Mesendoderm (in vitro differentiated cells): ENCODE measurements at regions not wholly inside any gene's neighbourhood (a gene's known extent, or its start where the extent isn't known, plus 50 kb on each side); places are given as distances from the start of the nearest gene placed in this dataset.

Experiments
- DNase-seq: peaks from one replicate; pipeline ENCODE4 v3.0.0; 2013
- H2AK5ac ChIP-seq: 2 replicates; pipeline ENCODE4 v1.6.1; 2013; ENCODE audit warnings: low read length, inconsistent platforms
- H2BK120ac ChIP-seq: 2 replicates; pipeline ENCODE4 v1.6.1; 2013; ENCODE audit warnings: low read depth, mild to moderate bottlenecking, low read length, moderate library complexity, mixed read lengths
- H2BK15ac ChIP-seq: replicated peaks from 2 replicates; pipeline ENCODE4 v1.6.1; 2013; ENCODE audit warnings: low read depth, mild to moderate bottlenecking, moderate library complexity
- H2BK5ac ChIP-seq: 2 replicates; pipeline ENCODE4 v1.6.1; 2013; ENCODE audit warnings: low read length, inconsistent platforms
- H3K18ac ChIP-seq: 2 replicates; pipeline ENCODE4 v1.6.1; 2013; ENCODE audit warnings: mild to moderate bottlenecking, low read length, mixed read lengths
- H3K23ac ChIP-seq: one replicate; pipeline ENCODE4 v1.6.1; 2013; ENCODE audit warnings: low read length
- H3K27ac ChIP-seq: 2 replicates; pipeline ENCODE4 v1.5.1; 2013; ENCODE audit warnings: low read depth, mild to moderate bottlenecking, inconsistent platforms, low read length, moderate library complexity
- H3K27me3 ChIP-seq: 2 replicates; pipeline ENCODE4 v1.6.1; 2013; ENCODE audit warnings: low read length, control low read depth, mild to moderate bottlenecking, inconsistent platforms; ENCODE audit not compliant: insufficient read depth, poor library complexity
- H3K36me3 ChIP-seq: 2 replicates; pipeline ENCODE4 v1.6.1; 2013; ENCODE audit warnings: low read length, inconsistent platforms; ENCODE audit not compliant: control insufficient read depth, insufficient read depth
- H3K4ac ChIP-seq: one replicate; pipeline ENCODE4 v1.6.1; 2013; ENCODE audit warnings: low read depth, mild to moderate bottlenecking, low read length, moderate library complexity
- H3K4me1 ChIP-seq: 2 replicates; pipeline ENCODE4 v1.6.1; 2013; ENCODE audit warnings: low read depth, low read length, inconsistent platforms; ENCODE audit not compliant: control insufficient read depth
- H3K4me2 ChIP-seq: 2 replicates; pipeline ENCODE4 v1.6.1; 2013; ENCODE audit warnings: low read length
- H3K4me3 ChIP-seq: 2 replicates; pipeline ENCODE4 v1.5.1; 2013; ENCODE audit warnings: mild to moderate bottlenecking, low read length
- H3K56ac ChIP-seq: one replicate; pipeline ENCODE4 v1.6.1; 2013; ENCODE audit warnings: low read length
- H3K79me1 ChIP-seq: 2 replicates; pipeline ENCODE4 v1.6.1; 2013; ENCODE audit warnings: low read length, inconsistent platforms
- H3K79me2 ChIP-seq: 2 replicates; pipeline ENCODE4 v1.6.1; 2013; ENCODE audit warnings: mild to moderate bottlenecking, low read length; ENCODE audit not compliant: control insufficient read depth, insufficient read depth
- H3K9ac ChIP-seq: 2 replicates; pipeline ENCODE4 v1.6.1; 2013; ENCODE audit warnings: low read length, inconsistent platforms
- H4K5ac ChIP-seq: one replicate; pipeline ENCODE4 v1.6.1; 2013; ENCODE audit warnings: low read length
- H4K8ac ChIP-seq: one replicate; pipeline ENCODE4 v1.6.1; 2013; ENCODE audit warnings: low read depth, mild to moderate bottlenecking, control low read depth, low read length, moderate library complexity
- whole genome bisulfite sequencing: extraction: QIAGEN DNeasy Blood & Tissue Kit; methylation state at CpG from one replicate; pipeline ENCODE4 v1.1.7; 2013; ENCODE audit warnings: low lambda C conversion rate, missing lambda C conversion rate; ENCODE audit not compliant: insufficient coverage; ENCODE audit errors: extremely low coverage; 5-methylcytosine and 5-hydroxymethylcytosine counted together

- H3K4me1 ChIP-seq, result no peaks in the 10 kb centered on the region
- no peaks in the 10 kb centered on the region for H3K27me3 ChIP-seq
- H4K5ac ChIP-seq, result no peak overlapping the region
- H2AK5ac ChIP-seq, result no peak overlapping the region
- H4K8ac ChIP-seq, result no peak overlapping the region
- H3K79me1 ChIP-seq, result no peaks in the 10 kb centered on the region
- H3K36me3 ChIP-seq, result no peaks in the 10 kb centered on the region
- no peaks in the 10 kb centered on the region for H3K79me2 ChIP-seq
- DNase-seq, result no peak
- H3K4me2 ChIP-seq, result no peak overlapping the region
- no CpG with 5 or more reads among the region's 15 CpGs for WGBS
- no peak overlapping the region for H3K56ac ChIP-seq
- no peak overlapping the region for H2BK15ac ChIP-seq
- H3K18ac ChIP-seq, result no peak overlapping the region
- H2BK120ac ChIP-seq, result no peak overlapping the region
- H2BK5ac ChIP-seq, result no peak overlapping the region
- no peak overlapping the region for H3K23ac ChIP-seq
- H3K4ac ChIP-seq, result no peak overlapping the region
- H3K27ac ChIP-seq, result no peak overlapping the region
- H3K9ac ChIP-seq, result no peak overlapping the region
- H3K4me3 ChIP-seq, result no peak overlapping the region
Observed at GRCh38 chr22:49721211-49721763, 106.4 kb downstream of the BRD1 start.

GRCh38 chr22:49720279-49720959 is 107.3 kb downstream of the BRD1 start:
- no peaks in the 10 kb centered on the region for H3K4me1 ChIP-seq
- no peak overlapping the region for H3K9ac ChIP-seq
- no peak overlapping the region for H3K18ac ChIP-seq
- H3K4me3 ChIP-seq, result no peak overlapping the region
- no peaks in the 10 kb centered on the region for H3K79me1 ChIP-seq
- no peak overlapping the region for H3K4ac ChIP-seq
- no peak overlapping the region for H3K23ac ChIP-seq
- no peaks in the 10 kb centered on the region for H3K27me3 ChIP-seq
- H2BK15ac ChIP-seq, result no peak overlapping the region
- no peak overlapping the region for H4K5ac ChIP-seq
- no peak overlapping the region for H3K56ac ChIP-seq
- no CpG with 5 or more reads among the region's 18 CpGs for WGBS
- no peaks in the 10 kb centered on the region for H3K36me3 ChIP-seq
- no peaks in the 10 kb centered on the region for H3K79me2 ChIP-seq
- H3K4me2 ChIP-seq, result no peak overlapping the region
- no peak overlapping the region for H2BK120ac ChIP-seq
- no peak overlapping the region for H2AK5ac ChIP-seq
- no peak overlapping the region for H4K8ac ChIP-seq
- DNase-seq, result no peak
- H2BK5ac ChIP-seq, result no peak overlapping the region
- no peak overlapping the region for H3K27ac ChIP-seq

- Histone ChIP-seq H2AK5ac (no peak overlapping the region), H3K4me2 (no peak overlapping the region), H3K27ac (no peak overlapping the region), H3K56ac (no peak overlapping the region), H3K79me2 (no peaks in the 10 kb centered on the region), H2BK15ac (no peak overlapping the region), H2BK5ac (no peak overlapping the region), H3K23ac (no peak overlapping the region), H3K9ac (no peak overlapping the region), H3K36me3 (no peaks in the 10 kb centered on the region), H3K4me1 (no peaks in the 10 kb centered on the region), H4K5ac (no peak overlapping the region), H3K27me3 (no peaks in the 10 kb centered on the region), H3K18ac (no peak overlapping the region), H4K8ac (no peak overlapping the region), H3K4me3 (no peak overlapping the region), H3K4ac (no peak overlapping the region), H2BK120ac (no peak overlapping the region), H3K79me1 (no peaks in the 10 kb centered on the region)
- DNase-seq, result no peak
- WGBS, result no CpG with 5 or more reads among the region's 10 CpGs
Observed at GRCh38 chr22:49719046-49719445, 108.6 kb downstream of the BRD1 start.

- Histone ChIP-seq H2BK120ac (no peak overlapping the region), H3K36me3 (no peaks in the 10 kb centered on the region), H2BK5ac (no peak overlapping the region), H4K8ac (no peak overlapping the region), H3K9ac (no peak overlapping the region), H2BK15ac (no peak overlapping the region), H3K4ac (no peak overlapping the region), H2AK5ac (no peak overlapping the region), H3K79me2 (no peaks in the 10 kb centered on the region), H3K79me1 (no peaks in the 10 kb centered on the region), H3K4me2 (no peak overlapping the region), H3K4me3 (no peak overlapping the region), H3K27ac (no peak overlapping the region), H3K18ac (no peak overlapping the region), H4K5ac (no peak overlapping the region), H3K27me3 (no peaks in the 10 kb centered on the region), H3K56ac (no peak overlapping the region), H3K4me1 (no peaks in the 10 kb centered on the region), H3K23ac (no peak overlapping the region)
- no peak for DNase-seq
- no CpG with 5 or more reads among the region's 7 CpGs for WGBS
Observed at GRCh38 chr22:49718396-49718795, 109.3 kb downstream of the BRD1 start.

GRCh38 chr22:49717322-49717919 is 110.3 kb downstream of the BRD1 start:
- Histone ChIP-seq H2BK15ac (no peak overlapping the region), H4K8ac (no peak overlapping the region), H3K4me2 (no peak overlapping the region), H3K4me1 (no peaks in the 10 kb centered on the region), H3K56ac (no peak overlapping the region), H2AK5ac (no peak overlapping the region), H3K4ac (no peak overlapping the region), H3K23ac (no peak overlapping the region), H3K27ac (no peak overlapping the region), H3K36me3 (no peaks in the 10 kb centered on the region), H2BK5ac (no peak overlapping the region), H3K4me3 (no peak overlapping the region), H3K79me1 (no peaks in the 10 kb centered on the region), H2BK120ac (no peak overlapping the region), H3K27me3 (no peaks in the 10 kb centered on the region), H3K9ac (no peak overlapping the region), H3K18ac (no peak overlapping the region), H4K5ac (no peak overlapping the region), H3K79me2 (no peaks in the 10 kb centered on the region)
- DNase-seq, result no peak
- WGBS, result no CpG with 5 or more reads among the region's 24 CpGs
